MM.1S (cell line): ENCODE measurements at regions not wholly inside any gene's neighbourhood (a gene's known extent, or its start where the extent isn't known, plus 50 kb on each side); places are given as distances from the start of the nearest gene placed in this dataset.

Experiments
- EZH2 ChIP-seq: fragments of 300-600 bp; sonication (generic); optimal IDR thresholded peaks from 2 replicates; pipeline ENCODE3; 2017; ENCODE audit warnings: low read depth, mild to moderate bottlenecking, antibody characterized with exemption, low read length, mixed read lengths
- TF ChIP-seq, protein P1 (sequence below): fragments of 300-600 bp; sonication (generic); IDR thresholded peaks from 2 replicates; pipeline ENCODE4 v1.5.1; 2016; ENCODE audit warnings: antibody characterized with exemption, low read length, mixed read lengths

DNA sequence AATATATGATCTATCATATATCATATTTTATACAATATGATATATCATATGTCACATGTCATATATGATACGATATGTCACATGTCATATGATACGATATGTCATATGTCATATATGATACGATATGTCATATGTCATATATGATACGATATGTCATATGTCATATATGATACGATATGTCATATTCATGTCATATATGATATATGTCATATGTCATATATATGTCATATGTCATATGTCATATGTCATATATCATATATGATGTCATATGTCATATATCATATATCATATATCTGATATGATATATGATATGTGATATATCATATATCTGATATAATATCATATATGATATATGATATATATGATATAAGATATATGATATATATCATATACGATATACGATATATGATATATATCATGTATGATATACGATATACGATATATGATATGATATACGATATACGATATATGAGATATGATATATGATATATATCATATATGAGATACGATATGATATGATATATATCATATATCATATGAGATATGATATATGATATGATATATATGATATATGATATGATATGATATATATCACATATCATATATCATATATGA lies 122.3 kb upstream of the USP9X start:
- TF ChIP-seq, protein P1, sequence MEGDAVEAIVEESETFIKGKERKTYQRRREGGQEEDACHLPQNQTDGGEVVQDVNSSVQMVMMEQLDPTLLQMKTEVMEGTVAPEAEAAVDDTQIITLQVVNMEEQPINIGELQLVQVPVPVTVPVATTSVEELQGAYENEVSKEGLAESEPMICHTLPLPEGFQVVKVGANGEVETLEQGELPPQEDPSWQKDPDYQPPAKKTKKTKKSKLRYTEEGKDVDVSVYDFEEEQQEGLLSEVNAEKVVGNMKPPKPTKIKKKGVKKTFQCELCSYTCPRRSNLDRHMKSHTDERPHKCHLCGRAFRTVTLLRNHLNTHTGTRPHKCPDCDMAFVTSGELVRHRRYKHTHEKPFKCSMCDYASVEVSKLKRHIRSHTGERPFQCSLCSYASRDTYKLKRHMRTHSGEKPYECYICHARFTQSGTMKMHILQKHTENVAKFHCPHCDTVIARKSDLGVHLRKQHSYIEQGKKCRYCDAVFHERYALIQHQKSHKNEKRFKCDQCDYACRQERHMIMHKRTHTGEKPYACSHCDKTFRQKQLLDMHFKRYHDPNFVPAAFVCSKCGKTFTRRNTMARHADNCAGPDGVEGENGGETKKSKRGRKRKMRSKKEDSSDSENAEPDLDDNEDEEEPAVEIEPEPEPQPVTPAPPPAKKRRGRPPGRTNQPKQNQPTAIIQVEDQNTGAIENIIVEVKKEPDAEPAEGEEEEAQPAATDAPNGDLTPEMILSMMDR: no peak
- no peak for TF ChIP-seq EZH2
